K562 (cell line): ENCODE measurements at regions not wholly inside any gene's neighbourhood (a gene's known extent, or its start where the extent isn't known, plus 50 kb on each side); places are given as distances from the start of the nearest gene placed in this dataset.
"Not testable (repeated sequence)": the region's sequence is repeated elsewhere in the genome, so short reads cannot be mapped to it uniquely, and the experiment has no call there.

Source experiments
- ATAC-seq: fragments of 200-7000 bp; cut with Tn5 transposase; 3 replicates; pipeline ENCODE4 v1.9.1; 2020; ENCODE audit warnings: moderate library complexity
- BruUV-seq: library from RNA; stranded (reverse); fragments of 400-500 nt; replicated peaks from 2 replicates; lab custom pipeline; 2021; lab: Mats Ljungman, UMichigan
- CTCF ChIA-PET: fragments of 300-600 bp; formaldehyde crosslinking; extraction: SDS; loops from one replicate; lab custom pipeline; 2021; ENCODE audit warnings: low intra/inter-chr PET ratio; lab: Yijun Ruan, JAX
- POLR2A ChIA-PET: fragments of 300-600, 350-650 bp; sonication (Branson Sonifier 250); formaldehyde crosslinking; extraction: SDS; loops from one replicate; lab custom pipeline; 2021; ENCODE audit warnings: antibody characterized with exemption, inconsistent platforms; lab: Yijun Ruan, JAX
- DNase-seq, 4 experiments: peaks; one replicate each; pipeline versions ENCODE4 v3.0.0 to v3.0.0-alpha.2; 2011 to 2018; ENCODE audit warnings: low spot score in 3 of 4, mixed read lengths in 3 of 4; ENCODE audit errors: extremely low read depth in 1 of 4
- FAIRE-seq: peaks from 2 replicates; lab custom pipeline; 2011; peaks lifted over from hg19 to GRCh38; lab: Jason Lieb, UNC
- H2AFZ ChIP-seq: 2 replicates; pipeline ENCODE4 v1.6.0; 2011; ENCODE audit warnings: low read depth, low read length, control low read depth, inconsistent platforms
- H3K27ac ChIP-seq: fragments of 200-600 bp; 3 replicates; pipeline ENCODE4 v1.8.0; 2011; ENCODE audit warnings: low read depth, mild to moderate bottlenecking, control low read depth, inconsistent platforms, low read length, moderate library complexity, mixed read lengths; ENCODE audit errors: extremely low read depth
- H3K27me3 ChIP-seq, 2 experiments: fragments of 300-600 bp in 1 of 2; 2 replicates in 1 of 2; 3 replicates in 1 of 2; pipeline versions ENCODE4 v1.6.0 to v1.8.0; 2011; ENCODE audit warnings: inconsistent platforms in 2 of 2, low read length in 2 of 2, mild to moderate bottlenecking in 1 of 2, mixed read lengths in 1 of 2, moderate library complexity in 1 of 2; ENCODE audit not compliant: control insufficient read depth in 2 of 2, insufficient read depth in 2 of 2
- H3K36me3 ChIP-seq: fragments of 300-600 bp; 3 replicates; pipeline ENCODE4 v1.8.0; 2011; ENCODE audit warnings: mild to moderate bottlenecking, low read length, inconsistent platforms; ENCODE audit not compliant: control insufficient read depth, insufficient read depth
- H3K4me1 ChIP-seq, 2 experiments: fragments of 200-600 bp in 1 of 2; replicated peaks in 1 of 2; 2 replicates in 1 of 2; 3 replicates in 1 of 2; pipeline versions ENCODE4 v1.5.1 to v1.8.0; 2011; ENCODE audit warnings: inconsistent platforms in 2 of 2, low read length in 2 of 2, mild to moderate bottlenecking in 1 of 2, mixed read lengths in 1 of 2, moderate library complexity in 1 of 2; ENCODE audit not compliant: control insufficient read depth in 2 of 2, insufficient read depth in 2 of 2
- H3K4me2 ChIP-seq: 2 replicates; pipeline ENCODE4 v1.6.1; 2011; ENCODE audit warnings: low read length, control low read depth, inconsistent platforms, mixed read lengths; ENCODE audit not compliant: insufficient read depth
- H3K4me3 ChIP-seq: fragments of 200-600 bp; sonication (generic), shearing (Covaris generic); 2 replicates; pipeline ENCODE4 v1.5.1; 2016; ENCODE audit warnings: control low read depth, inconsistent platforms
- H3K79me2 ChIP-seq: fragments of 200-600 bp; 3 replicates; pipeline ENCODE4 v1.8.0; 2011; ENCODE audit warnings: low read length, inconsistent platforms; ENCODE audit not compliant: control insufficient read depth, insufficient read depth
- H3K9ac ChIP-seq, 2 experiments: 2 replicates each; pipeline versions ENCODE4 v1.6.0 to v1.6.1; 2011; ENCODE audit warnings: low read depth in 2 of 2, low read length in 2 of 2, control low read depth in 1 of 2, inconsistent platforms in 1 of 2, mild to moderate bottlenecking in 1 of 2, mixed read lengths in 1 of 2; ENCODE audit not compliant: insufficient read depth in 1 of 2
- H3K9me1 ChIP-seq: one replicate; pipeline ENCODE4 v1.6.0; 2011; ENCODE audit warnings: inconsistent platforms, mild to moderate bottlenecking, low read length, moderate library complexity; ENCODE audit not compliant: control insufficient read depth, insufficient read depth
- H3K9me3 ChIP-seq: replicated peaks from 2 replicates; pipeline ENCODE4 v1.5.1; 2011; ENCODE audit warnings: low read depth, low read length, inconsistent platforms; ENCODE audit not compliant: control insufficient read depth, insufficient read depth
- H4K20me1 ChIP-seq: replicated peaks from 2 replicates; pipeline ENCODE4 v1.6.1; 2011; ENCODE audit warnings: low read length, inconsistent platforms, mixed read lengths; ENCODE audit not compliant: control insufficient read depth, insufficient read depth
- WGBS: fragments of 100-300 bp; shearing (Covaris generic); methylation state at CpG from one replicate; pipeline ENCODE4 v1.1.6; 2016; ENCODE audit warnings: low coverage, mixed read lengths; ENCODE audit not compliant: insufficient coverage; ENCODE audit errors: missing lambda C conversion rate; 5-methylcytosine and 5-hydroxymethylcytosine counted together
- in situ Hi-C: fragments of 300-500 bp; cut with MboI; formaldehyde crosslinking; loops from 4 replicates; pipeline ENCODE4 v1.15.0; 2018; ENCODE audit warnings: inconsistent platforms, mixed read lengths
- intact Hi-C: fragments of 100-400 bp; cut with micrococcal nuclease; formaldehyde crosslinking; loops from 2 replicates; pipeline ENCODE4 v1.14.2; 2022

- H3K36me3 ChIP-seq, ATAC-seq, FAIRE-seq, intact Hi-C loops, H3K27me3 ChIP-seq, POLR2A ChIA-PET, H3K79me2 ChIP-seq, H3K4me1 ChIP-seq, H3K9me1 ChIP-seq, DNase-seq, H3K4me3 ChIP-seq, BruUV-seq, CTCF ChIA-PET, H4K20me1 ChIP-seq, H3K4me2 ChIP-seq, in situ Hi-C loops, H3K9me3 ChIP-seq, H2AFZ ChIP-seq, H3K9ac ChIP-seq, H3K27ac ChIP-seq: not testable (repeated sequence)
- 2% methylated on average over 3 of the region's 7 CpGs for WGBS
Observed at GRCh38 chr1:83406693-83407371, 592.1 kb downstream of the TTLL7 start.

GRCh38 chr1:83405789-83406188 is 593.1 kb downstream of the TTLL7 start:
- POLR2A ChIA-PET, BruUV-seq, H3K9me3 ChIP-seq, in situ Hi-C loops, FAIRE-seq, H3K4me1 ChIP-seq, CTCF ChIA-PET, H2AFZ ChIP-seq, H3K4me3 ChIP-seq, ATAC-seq, H3K9ac ChIP-seq, H3K27ac ChIP-seq, H3K79me2 ChIP-seq, H3K4me2 ChIP-seq, H3K36me3 ChIP-seq, intact Hi-C loops, H4K20me1 ChIP-seq, H3K9me1 ChIP-seq, DNase-seq, H3K27me3 ChIP-seq: not testable (repeated sequence)
- WGBS = 0% methylated on average over 1 of the region's 1 CpG

GRCh38 chr1:83403500-83403899 is 595.4 kb downstream of the TTLL7 start:
- H3K79me2 ChIP-seq, H3K9ac ChIP-seq, H3K4me3 ChIP-seq, ATAC-seq, BruUV-seq, H3K27ac ChIP-seq, H3K36me3 ChIP-seq, H3K4me2 ChIP-seq, H3K27me3 ChIP-seq, H3K9me3 ChIP-seq, CTCF ChIA-PET, H2AFZ ChIP-seq, H4K20me1 ChIP-seq, DNase-seq, FAIRE-seq, POLR2A ChIA-PET, H3K4me1 ChIP-seq, H3K9me1 ChIP-seq, intact Hi-C loops, in situ Hi-C loops: not testable (repeated sequence)
- WGBS = 0% methylated on average over 2 of the region's 7 CpGs

GRCh38 chr1:83401146-83401545 is 597.8 kb downstream of the TTLL7 start:
- H3K9ac ChIP-seq, H3K9me3 ChIP-seq, H3K36me3 ChIP-seq, FAIRE-seq, H3K4me2 ChIP-seq, DNase-seq, H3K27ac ChIP-seq, intact Hi-C loops, ATAC-seq, in situ Hi-C loops, H3K27me3 ChIP-seq, BruUV-seq, H2AFZ ChIP-seq, H3K9me1 ChIP-seq, H4K20me1 ChIP-seq, H3K79me2 ChIP-seq, H3K4me1 ChIP-seq, CTCF ChIA-PET, H3K4me3 ChIP-seq, POLR2A ChIA-PET: not testable (repeated sequence)
- 0% methylated on average over 1 of the region's 1 CpG for WGBS
